Glomerular visceral epithelial cell (primary cell): ENCODE measurements at regions not wholly inside any gene's neighbourhood (a gene's known extent, or its start where the extent isn't known, plus 50 kb on each side); places are given as distances from the start of the nearest gene placed in this dataset.
"Not testable (repeated sequence)": the region's sequence is repeated elsewhere in the genome, so short reads cannot be mapped to it uniquely, and the experiment has no call there.

Source experiments
- DNase-seq: peaks from one replicate; pipeline ENCODE4 v3.0.0-alpha.2; 2016; ENCODE audit errors: extremely low spot score

DNA sequence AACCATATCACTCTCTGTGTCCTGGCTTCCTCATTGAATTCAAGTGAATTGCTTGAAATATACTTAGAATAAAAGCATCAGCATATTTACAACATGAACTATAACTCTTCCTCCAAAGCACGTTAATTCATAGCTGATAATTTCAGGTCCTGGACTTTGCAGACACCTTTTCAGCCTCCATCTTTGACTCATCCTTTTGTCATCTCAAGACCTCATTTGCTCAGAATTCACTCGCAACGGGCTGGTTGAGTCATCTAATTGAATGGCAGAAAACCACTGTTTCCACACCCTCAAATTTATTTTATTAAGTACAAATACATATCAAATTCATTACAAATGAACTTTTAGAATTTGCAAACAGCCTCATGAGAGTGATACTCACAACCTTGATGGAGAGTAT is 545.7 kb downstream of the GATA3 start:
- DNase-seq = no peak

DNA sequence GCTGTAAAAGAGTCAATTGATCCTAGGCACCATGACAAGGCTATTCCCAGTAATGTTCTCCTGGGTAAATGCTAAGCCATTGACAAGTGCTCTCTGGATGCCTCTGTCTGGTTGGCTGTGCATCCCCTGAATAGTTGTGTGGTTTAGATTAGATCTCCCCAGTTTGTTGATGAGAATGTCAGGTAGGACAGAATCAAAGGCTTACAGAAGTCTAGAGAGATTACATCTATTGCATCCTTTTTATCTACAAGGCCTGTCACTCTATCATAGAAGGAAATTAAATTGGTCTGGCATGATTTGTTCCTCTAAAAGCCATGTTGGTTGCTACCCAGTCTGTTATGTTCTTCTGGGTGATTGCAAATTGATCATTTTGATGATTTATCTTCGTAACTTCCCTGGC is 548.3 kb downstream of the GATA3 start:
- no peak for DNase-seq

DNA sequence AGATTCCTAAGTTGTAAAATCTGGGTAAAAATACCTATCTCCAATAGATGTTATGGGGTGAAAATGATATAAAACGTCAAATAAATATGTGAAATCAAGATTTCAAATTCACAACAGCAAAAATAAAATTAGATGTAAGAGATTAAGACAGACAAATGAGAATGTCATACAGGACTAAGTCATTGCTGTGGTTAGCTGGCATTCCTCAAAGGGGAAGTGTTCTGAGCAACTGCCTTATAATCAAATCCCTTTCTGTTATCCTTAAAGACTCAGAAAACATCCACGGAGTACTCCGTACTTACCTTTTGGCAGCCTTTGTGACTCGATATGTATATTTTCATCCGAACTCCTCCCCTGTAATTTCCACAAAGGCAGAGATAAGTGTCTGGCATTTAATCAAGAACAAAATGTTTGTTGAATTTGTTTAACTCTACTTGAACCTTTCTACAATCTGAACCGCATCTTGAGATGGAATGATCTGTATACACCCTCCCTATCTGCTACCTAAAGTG is 559.6 kb downstream of the GATA3 start:
- no peak for DNase-seq

DNA sequence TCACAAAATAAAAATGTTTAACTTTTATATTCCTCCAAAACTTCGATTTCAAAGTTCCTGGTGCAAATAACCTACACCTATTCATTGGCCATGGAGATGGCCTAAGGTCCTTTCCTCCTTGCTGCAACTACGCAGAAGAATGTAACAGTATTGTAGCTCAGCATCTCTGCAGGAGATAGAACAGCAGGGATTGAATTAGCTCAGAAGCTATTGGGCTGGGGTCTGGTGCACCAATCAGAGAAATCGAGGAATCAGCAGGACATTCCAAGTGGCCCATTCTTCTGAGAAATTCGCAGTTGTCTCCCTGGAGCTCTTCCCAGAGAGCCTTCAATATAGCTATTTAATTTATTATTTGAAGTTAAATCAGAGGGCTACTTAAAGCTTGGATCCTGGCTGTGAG is 560.6 kb downstream of the GATA3 start:
- no peak for DNase-seq

DNA sequence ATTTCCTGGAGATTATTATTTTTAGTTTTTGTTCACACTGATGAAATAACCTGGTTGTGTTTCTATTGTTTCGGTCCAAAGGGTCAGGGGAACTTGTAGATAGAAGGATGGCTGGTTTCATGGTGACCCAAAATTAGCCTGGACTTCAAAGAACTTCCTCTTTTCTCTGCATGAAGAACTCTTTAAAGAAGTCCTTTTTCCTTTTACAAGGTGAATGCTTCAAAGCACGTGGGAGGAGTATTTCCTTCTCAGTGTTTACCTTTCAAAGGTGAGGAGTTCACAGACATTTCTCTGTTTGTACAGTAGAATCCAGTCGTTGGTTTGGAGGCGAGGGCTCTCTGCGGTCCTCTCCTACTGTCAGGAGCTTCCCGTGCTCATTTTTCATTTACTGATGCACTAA is 561.7 kb downstream of the GATA3 start:
- DNase-seq = no peak

DNA sequence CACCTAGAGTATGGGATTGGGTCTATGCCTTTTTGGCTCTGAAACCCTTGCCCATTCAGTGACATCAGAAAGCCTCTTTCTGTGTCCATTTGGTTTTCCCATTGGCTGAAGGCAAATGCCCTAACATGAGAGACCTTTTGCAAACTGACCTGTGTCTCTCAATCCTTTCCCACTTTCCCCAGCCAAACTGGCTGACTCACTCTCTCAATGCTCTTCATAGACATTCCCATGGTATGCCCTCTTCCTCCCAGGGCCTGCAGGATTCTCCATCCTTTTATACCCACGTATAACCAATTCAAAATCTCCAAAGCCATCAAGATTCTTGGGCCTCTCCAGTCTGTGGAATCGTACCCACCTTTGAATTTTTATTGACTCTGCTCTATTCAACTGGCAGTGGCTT is 563.3 kb downstream of the GATA3 start:
- no peak for DNase-seq

DNA sequence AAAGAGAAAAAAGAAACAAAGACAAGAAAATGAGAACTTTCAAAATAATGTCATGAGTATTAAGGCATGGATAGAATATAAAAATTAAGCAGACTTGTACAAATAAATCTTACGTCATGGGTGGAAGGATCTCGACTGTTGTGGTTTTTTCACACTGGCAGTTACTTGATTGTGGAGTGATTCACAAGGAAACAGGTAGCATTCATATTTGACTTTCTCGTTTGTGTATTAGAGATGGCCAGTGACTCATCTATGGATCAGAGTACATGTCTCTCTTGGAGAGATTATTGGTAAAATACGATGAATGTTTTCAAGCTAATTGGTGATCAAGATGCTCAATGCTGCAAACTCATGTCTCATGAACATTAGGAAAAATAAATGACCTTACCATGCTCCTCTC is 564.3 kb downstream of the GATA3 start:
- DNase-seq = no peak

DNA sequence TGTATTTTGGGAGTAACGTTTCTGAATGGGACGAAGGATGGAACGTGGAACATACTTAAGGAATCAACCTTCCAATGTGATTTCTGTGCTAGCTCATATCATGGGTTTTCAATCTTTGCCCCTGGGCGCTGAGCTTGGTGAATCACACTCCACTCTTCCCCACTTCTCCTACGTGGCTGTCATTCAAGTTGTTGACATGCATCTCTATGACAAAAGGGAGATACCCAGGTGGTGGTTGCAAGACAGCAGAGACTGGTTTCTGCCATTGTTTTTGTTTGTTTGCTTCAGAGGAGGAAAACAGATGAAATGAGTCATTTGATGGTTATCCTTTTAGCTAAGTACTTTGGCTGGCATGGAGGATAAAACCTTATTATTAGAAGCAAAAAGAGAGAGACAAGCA is 573.9 kb downstream of the GATA3 start:
- DNase-seq = no peak

DNA sequence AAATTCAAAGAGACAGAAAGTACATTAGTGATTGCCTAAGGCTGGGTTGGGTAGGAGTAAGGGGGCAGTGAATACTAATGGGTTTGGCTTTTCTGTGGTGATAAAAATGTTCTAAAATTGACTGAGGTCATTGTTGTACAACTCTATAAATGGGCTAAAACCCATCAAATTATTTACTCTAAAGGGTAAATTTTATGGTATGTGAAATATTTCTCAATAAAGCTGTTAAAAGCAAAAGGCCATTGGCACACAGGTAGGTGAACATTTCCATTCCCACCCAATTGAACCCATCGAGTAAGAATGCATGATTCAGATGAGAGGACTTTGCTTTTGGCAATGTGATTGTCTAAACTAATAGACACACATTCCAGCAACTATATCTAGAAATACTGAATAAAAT is 579.4 kb downstream of the GATA3 start:
- DNase-seq = no peak

DNA sequence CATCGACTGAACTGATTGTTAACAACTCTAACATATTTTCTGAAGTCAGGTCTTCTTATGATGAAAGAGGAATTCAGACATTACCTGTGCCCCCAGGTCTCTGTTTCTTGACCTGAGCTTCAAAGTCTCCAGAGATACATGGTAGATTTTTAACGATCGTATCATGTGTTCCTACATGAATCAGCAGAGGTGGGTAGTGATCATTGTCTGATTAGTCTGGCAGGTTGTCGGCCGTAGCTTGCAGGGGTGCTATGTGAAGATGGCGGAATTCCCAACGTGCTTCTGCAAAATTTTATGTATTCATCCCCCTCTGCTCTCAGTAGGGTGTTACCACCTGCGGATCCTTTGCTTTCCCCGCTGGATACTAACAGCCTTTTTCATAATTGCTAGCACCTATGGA is 581.9 kb downstream of the GATA3 start:
- DNase-seq = no peak

DNA sequence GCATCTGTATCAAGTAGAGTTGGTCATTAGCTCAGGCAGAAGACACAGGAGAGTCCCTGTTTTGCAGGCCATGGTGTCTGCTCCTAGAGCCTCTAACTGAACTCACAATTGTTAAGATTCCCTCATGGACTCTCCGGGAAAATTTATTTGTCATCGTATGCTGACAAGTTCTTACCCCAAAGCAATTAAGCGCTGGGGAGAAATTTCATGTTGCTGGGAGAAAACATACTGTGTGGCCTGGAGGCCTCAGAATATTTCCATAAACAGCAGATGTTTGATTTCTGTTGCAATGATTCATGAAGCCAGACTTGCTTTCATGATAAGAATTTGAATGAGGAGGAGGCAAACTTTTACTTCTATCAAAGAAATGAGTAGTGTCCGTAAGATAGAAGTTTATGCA is 583.2 kb downstream of the GATA3 start:
- DNase-seq = no peak

DNA sequence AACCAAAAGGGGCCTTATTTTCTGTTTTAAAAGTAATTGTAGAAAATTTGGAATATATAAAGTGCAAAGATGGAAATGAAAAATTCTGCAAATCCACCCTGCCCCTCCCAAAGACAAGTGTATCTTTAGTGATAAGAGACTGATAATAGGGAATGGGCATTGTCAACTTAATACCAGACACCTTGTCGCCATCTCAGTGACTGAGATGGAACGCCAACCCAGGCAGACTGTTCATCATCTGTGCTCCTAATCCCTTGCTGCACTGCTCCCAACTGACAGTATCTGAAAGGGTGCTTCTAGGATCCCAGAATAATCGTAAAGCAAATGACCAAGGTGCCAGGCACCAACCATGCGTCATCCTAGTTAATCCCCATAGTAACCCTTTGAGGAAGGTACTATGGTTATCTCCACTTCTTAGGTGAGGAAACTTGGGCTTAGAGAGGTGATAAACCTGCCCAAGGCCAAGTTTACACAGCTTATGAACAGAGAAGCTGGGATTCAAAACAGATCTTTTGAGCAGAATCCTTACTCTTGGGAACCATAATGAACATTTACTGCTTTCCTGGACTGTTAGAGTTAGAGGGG is 583.7 kb downstream of the GATA3 start:
- no peak for DNase-seq

DNA sequence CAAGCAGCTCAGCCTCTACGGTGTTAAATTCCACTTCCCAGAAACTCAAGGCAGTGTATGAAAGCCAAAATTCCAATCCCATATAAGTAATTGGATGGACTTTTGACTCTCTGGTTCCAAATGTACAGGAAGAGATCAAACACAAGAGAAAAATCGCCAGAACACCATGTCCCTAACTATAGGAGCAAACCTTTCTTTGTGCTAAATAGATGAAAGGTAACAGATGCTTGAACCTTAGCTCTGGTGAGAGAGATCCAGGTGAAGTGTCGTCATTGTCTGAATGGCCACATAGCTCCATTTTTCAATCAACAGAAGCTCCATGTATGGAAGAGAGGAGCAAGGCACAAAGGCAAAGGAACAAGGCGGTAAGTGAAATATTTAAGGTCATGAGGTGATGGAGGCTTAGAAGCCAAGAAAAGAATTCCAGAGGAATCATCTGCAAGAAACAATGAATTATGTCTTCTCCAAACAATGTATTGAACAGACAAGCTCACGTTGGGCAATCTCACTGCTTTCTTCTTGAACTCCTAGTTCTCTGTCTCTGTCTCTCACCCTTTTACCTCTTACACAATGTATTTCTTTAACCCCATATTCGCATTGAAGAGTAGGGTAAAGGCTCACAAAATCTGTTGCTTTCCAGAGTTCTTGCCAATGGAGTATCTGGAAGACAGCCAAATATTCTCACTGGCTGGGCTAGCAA is 585.1 kb downstream of the GATA3 start:
- DNase-seq = no peak

DNA sequence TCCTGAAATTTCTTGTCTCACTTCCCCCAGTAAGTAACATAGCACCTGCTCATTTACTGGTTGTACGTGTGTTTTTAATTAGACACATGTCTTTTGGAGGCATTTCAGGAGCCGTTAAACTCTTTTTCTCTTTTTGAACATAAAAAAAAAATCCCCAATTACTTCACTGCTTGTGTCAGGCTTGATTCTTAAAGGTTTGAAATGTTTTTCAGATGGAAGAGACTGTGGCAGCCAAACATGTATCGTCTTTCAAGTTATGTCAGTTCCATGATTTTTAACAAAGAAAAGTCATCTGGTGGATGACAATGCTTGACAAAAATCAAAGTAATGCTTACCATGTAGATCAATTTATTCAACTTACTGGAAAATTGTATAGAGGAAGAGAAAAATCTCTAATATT is 585.8 kb downstream of the GATA3 start:
- DNase-seq = no peak

DNA sequence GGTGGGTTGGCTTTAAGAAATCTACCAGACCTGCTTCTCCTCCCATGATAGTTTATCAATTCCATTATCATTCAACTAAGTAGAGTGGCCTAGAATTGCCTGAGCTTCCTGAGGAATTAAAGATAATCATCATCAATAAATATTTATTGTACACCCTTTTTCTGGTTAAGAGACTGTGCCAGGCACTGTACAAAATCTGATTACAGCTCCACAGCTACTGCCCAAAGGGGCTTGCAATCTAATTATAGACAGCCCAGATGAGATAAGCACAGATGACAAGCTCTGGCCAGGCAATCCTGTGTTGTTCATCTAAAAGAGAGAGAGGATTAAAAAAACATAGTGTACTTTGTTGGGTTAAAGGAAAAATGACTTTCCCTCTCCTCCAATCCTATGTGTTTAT is 586.4 kb downstream of the GATA3 start:
- no peak for DNase-seq

DNA sequence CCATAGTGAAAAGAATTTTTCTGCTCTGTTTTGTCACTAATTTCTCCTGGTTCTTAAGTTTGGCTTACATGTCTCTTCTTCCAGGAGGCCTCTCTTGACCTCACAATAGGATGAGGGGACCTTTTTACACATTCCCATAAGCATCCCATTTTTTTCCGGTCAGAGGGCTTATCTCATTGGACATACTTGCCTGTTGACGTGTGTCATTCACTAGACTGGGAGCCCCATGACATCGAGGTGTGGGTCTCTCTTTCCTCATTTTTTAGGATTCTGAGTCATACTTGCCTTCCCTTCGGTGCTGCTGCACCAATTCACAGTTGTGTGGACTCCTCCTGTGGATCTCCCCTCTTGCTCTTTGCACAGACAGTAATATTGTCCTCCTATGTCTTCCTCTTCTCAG is 601.8 kb downstream of the GATA3 start:
- DNase-seq = no peak

DNA sequence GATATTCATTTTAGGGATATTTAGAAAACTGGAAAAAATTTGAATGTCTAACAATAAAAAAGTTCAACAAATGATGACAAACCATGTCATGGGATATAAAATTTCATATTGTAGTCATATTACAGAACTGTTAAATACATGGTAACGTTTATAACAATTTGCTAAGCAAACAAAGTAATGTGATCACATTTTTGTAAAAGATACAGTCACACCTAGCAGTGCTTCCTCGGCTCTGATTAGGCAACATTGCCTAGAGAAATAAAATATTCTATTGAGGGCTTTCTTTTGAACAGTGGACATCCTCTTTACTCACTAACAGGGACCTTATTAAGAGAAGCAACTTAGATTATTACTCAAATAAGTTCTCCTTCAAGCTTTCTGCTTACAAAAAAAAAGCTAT is 605.5 kb downstream of the GATA3 start:
- DNase-seq = no peak

DNA sequence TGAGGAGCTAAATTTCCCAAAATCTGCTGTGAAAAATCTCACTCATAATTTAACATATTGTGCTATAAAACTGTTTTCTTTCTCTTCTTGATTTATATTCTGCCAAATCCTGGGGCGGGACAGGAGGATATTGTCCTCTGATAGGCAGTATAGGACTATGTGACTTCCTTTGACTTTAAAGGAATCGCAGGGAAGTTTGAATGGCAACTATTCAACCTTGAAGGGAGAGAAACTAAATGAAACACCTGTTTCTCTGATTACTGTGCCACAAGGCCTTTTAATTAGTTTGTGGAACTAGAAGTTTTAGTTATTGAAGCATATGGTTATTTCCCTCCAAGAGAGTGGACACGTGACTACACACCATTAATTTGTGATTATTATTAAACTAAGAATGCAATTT is 607.4 kb downstream of the GATA3 start:
- no peak for DNase-seq

DNA sequence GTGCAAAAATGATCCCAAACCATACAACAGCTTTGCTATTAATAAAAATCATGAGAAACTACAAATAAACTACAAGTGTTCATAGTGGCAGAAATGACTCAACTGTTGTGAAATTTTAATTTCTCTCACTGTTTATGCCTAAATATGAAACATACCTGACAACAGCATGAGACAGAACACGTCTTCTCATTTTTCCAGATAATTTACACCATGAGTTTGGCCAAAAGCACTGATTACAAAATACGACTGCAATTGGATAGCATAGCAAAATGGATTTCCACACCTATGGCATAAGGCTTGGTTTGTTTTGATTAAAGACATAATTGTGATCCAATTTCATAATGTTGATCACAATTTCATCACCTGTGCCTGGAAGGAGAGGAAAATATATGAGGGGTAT is 608.6 kb downstream of the GATA3 start:
- DNase-seq = no peak

DNA sequence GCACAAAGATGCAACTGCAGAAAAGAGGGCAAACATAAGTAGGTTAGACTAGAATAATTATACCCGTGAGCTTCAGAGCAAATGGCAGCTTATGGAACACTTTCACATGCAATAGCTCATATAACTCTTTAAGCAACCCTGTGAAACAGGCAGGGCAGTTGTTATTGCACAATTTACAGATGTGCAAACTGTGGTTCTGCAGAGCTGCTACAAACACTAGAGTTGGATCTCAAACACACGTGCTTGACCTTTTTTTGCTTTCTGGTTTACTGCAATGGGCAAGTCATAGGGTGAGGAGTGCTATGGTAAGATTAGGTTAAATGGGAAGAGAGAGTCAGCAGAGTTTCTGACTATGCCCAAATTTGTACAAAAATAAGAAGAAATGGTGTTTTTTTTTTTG is 610.8 kb downstream of the GATA3 start:
- DNase-seq = no peak

DNA sequence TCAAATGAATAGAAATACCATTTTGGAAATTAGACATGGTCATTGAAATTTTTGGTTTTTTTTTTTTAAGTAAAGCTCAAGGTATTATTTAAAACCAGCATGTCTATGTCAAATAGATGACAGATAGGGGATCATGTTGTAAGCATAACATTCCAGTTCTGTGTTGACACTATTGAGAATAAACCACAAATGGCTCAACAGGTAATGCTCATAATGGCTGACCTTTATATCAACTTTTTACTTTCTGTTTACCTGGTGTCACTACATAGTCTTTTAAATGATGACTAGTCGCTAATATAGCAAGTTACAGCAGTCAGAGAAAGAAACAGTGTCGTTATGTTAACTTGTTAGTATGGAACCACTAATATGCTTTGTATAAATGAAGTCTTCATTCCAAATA is 616.0 kb downstream of the GATA3 start:
- no peak for DNase-seq

DNA sequence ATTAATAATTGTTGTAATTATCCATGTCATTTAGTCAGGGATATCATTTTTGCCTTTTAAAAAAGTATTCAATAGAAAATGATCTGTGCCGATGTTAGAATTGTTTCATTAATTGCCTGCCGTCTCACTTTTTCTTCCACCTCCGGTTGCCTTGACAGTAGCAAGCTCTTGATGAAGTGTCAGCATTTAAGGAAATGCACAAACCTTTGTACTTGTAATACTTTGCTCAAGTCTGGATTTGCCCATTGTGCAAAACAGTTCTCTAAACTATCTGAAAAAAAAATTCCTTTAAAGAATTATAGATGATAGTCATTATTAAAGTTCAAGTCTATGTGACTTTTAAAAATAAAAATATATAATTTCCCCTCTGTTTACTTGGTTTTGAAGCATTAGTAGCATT is 619.7 kb downstream of the GATA3 start:
- no peak for DNase-seq

DNA sequence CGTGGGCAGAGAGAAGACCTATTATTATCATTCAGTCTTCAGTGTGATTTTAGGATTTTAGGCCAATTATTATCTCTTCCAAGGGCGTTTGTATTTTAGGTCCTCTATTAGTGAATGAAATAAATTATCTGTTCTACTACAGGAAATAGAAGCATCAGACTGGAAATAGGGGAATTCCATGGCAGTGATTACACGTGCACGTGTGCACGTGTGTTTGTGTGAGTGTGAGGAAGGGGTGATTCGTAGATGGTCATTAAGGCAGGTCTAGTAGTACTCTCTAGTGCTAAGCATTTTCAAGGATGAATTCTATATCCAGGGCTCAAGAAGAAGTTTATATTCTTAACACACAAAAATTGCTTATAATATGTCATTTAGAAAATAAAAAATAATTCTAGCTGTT is 623.2 kb downstream of the GATA3 start:
- no peak for DNase-seq

DNA sequence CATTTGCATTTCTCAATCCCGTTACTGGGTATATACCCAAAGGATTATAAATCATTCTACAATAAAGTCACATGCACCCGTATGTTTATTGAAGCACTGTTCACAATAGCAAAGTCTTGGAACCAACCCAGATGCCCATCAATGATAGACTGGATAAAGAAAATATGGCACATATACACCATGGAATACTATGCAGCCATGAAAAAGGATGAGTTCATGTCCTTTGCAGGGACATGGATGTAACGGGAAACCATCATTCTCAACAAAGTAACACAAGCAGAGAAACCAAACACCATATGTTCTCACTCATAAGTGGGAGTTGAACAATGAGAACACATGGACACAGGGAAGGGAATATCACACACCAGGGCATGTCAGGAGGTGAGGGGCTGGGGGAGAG is 630.4 kb downstream of the GATA3 start:
- DNase-seq = not testable (repeated sequence)
